HG03457 (cell line): ENCODE measurements at regions not wholly inside any gene's neighbourhood (a gene's known extent, or its start where the extent isn't known, plus 50 kb on each side); places are given as distances from the start of the nearest gene placed in this dataset.
"Not testable (repeated sequence)": the region's sequence is repeated elsewhere in the genome, so short reads cannot be mapped to it uniquely, and the experiment has no call there.

Source experiments
- ATAC-seq: cut with Tn5 transposase; IDR thresholded peaks from one replicate; pipeline ENCODE4 v1.9.1; 2021; ENCODE audit warnings: moderate number of reproducible peaks; ENCODE audit not compliant: unreplicated experiment

GRCh38 chrX:121635141-121635540 lies 587.7 kb downstream of the GLUD2 start:
- no peak for ATAC-seq

- ATAC-seq: no peak
Measured at GRCh38 chrX:121639781-121640180, 592.4 kb downstream of the GLUD2 start.

DNA sequence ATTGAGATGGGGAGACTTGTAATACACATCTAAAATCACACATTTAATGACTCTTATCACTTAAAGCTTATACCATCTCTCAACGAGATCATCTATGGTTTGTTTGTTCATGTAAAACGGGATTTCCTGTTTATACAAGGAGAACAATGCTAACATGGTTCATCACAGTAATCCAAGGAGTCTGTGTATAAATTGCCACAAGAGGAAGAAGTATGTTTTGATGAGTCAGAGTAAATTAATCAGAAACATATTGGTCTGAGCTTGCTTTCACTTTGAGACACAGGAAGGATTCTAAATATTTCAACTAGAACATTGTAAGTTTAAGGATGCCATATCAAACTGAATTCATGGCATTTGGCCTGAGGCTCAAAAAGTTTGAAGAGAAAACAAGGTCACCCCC lies 594.1 kb downstream of the GLUD2 start:
- ATAC-seq: no peak

GRCh38 chrX:121642415-121642814 lies 595.0 kb downstream of the GLUD2 start:
- no peak for ATAC-seq

DNA sequence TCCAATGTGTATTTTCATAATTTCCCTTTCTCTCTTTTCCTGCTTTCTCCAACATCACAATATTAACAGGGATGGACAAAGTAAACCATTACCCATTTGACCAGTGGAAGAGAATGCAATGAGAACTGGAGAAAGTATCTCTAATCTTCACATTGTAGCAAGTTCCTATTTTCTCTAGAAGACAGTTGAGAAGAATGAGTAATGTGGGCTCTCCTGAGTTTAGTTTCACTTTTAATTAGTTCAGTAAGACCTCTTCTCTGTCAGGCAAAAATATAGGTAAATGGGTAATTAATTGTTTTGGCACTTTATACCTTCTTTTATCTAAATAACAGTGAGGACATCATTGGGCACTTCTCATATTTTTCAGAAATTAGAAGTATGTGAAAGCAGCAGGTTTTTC lies 602.0 kb downstream of the GLUD2 start:
- no peak for ATAC-seq

GRCh38 chrX:121655276-121655675 lies 607.9 kb downstream of the GLUD2 start:
- ATAC-seq: no peak

DNA sequence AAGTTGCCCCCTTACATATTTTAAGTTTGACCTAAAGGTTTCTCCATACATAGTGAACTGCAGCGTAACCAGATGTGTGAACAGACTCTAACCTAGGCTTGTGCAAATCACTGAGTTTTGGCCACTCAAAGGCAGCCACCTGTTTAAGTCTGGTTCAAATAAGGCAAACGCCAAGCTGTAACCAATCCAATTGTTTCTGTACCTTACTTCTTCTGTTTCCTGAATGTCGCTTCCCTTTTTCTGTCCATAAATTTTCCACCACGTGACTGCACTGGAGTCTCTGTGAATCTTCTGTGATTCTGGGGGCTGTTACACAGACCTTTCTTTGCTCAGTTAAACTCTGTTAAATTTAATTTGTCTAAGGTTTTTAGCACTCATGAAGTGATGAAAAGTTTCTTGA lies 618.8 kb downstream of the GLUD2 start:
- no peak for ATAC-seq

GRCh38 chrX:121671649-121672048 lies 624.2 kb downstream of the GLUD2 start:
- no peak for ATAC-seq

DNA sequence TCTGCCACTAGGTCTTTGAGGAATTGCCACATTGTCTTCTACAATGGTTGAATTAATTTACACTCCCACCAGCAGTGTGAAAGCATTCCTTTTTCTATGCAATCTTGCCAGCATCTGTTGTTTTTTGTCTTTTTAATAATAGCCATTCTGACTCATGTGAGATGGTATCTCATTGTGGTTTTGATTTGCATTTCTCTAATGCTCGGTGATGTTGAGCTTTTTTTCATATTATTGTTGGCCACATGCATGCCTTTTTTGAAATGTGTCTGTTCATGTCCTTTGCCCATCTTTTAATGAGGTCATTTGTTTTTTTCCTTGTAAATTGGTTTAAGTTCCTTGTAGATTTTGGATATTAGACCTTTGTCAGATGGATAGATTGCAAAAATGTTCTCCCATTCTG lies 661.8 kb downstream of the GLUD2 start:
- not testable (repeated sequence) for ATAC-seq

GRCh38 chrX:121733514-121733913 lies 686.1 kb downstream of the GLUD2 start:
- no peak for ATAC-seq

DNA sequence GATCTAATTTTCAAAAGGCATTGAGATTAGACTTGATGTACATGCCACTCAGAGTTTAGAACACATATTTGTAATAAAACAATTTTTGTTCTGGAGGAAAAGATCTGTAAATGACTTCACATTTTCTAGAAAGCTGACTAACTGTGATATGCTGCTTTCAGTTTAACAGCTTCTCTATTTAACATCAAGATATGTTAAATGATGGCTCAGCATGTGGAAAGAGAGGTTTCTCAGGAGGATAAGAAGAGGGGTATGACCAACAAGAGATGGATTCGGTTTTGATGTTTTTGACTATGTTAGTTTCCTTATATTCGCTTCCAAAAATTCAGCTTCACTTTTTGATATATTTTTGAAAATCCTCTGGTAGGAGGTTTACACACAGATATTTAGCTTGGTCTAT lies 698.7 kb downstream of the GLUD2 start:
- ATAC-seq: no peak

DNA sequence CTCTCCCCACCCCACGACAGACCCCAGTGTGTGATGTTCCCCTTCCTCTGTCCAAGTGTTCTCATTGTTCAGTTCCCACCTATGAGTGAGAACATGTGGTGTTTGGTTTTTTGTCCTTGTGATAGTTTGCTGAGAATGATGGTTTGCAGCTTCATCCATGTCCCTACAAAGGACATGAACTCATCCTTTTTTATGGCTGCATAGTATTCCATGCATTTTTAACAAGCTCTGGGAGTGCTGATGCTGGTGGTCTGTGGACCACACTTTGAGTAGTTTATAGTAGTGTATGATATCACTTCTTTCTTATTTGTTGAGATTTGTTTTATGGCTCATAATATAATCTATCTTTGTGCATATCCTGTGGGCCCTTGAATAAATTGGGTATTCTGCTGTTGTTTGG lies 706.2 kb downstream of the GLUD2 start:
- ATAC-seq: not testable (repeated sequence)

- no peak for ATAC-seq
Measured at GRCh38 chrX:121754301-121754700, 706.9 kb downstream of the GLUD2 start.

DNA sequence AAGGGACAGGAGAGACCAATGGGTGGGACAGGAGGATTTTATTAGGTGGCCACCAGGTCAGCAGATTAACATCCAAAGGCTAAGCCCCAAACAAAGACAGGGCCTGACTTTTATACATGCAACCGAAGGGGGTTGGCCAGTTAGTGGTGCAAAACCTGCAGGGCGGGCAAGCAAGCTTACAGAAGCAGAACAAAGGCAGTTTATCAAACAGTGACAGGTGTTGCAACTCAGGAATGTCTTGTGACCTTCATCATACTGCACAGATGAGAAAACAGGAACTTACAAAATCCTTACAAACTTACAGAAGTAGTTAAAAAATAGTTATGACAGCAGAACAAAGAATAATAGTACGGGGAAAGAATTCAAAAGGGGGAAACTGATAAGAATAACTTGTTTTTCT lies 708.1 kb downstream of the GLUD2 start:
- no peak for ATAC-seq

- ATAC-seq: no peak
Measured at GRCh38 chrX:121761845-121762244, 714.4 kb downstream of the GLUD2 start.

DNA sequence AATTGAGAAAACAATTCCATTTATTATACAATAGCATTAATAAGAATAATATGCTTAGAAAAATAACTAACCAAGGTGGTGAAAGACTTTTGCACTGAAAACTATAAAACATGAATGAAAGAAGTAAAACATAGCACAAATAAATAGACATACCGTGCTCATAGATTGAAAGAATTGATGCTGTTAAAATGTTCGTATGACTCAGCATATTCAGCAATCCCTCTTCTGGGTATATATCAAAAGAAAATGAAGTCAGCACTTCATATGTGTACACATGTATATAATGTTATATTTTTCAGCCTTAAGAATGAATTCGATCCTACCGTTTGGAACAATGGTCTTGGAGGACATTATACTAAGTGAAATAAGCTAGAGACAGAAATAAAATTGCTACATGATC lies 716.3 kb downstream of the GLUD2 start:
- ATAC-seq: no peak

- not testable (repeated sequence) for ATAC-seq
Measured at GRCh38 chrX:121768210-121768609, 720.8 kb downstream of the GLUD2 start.

GRCh38 chrX:121781991-121782390 lies 734.6 kb downstream of the GLUD2 start:
- ATAC-seq: no peak

GRCh38 chrX:121782544-121782943 lies 735.1 kb downstream of the GLUD2 start:
- no peak for ATAC-seq

GRCh38 chrX:121782976-121783375 lies 735.6 kb downstream of the GLUD2 start:
- ATAC-seq: no peak

- no peak for ATAC-seq
Measured at GRCh38 chrX:121802881-121803412, 755.5 kb downstream of the GLUD2 start.

- ATAC-seq: no peak
Measured at GRCh38 chrX:121823406-121823805, 776.0 kb downstream of the GLUD2 start.

DNA sequence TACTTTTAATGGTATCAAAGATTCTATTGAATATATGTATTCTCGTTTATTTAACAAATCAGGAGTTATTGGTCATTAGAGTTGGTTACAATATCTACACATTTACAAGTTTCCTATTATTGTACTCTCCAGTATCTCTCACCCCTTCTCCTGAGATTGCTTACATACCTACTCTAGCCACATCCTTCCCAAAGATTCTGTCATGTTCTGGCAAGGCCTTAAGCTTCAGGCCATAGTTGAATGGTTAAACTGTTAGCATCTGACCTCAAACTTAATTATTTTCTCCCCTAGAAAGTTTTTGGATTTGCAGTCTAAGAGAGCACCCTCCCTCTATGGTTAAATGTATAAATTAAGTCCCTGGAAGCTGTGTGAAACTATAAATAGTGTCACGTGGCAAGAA lies 784.2 kb downstream of the GLUD2 start:
- ATAC-seq: no peak

DNA sequence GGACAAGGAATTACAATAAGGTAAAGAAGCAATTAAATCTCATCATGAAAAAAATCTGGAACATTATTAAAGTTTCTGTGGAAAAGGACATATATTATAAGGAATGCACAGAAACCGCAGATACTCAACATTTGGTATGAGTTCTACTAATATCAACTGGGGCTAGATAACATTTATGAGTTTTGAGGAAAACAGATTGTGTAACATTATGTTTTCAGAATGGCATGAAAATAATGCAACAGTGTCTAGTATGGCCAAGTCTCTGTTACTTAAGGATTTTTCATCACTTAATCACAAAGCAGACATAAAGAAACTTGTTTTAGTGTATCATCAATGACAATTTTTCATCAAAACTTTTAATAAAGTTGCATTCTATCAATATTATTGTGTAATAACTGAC lies 785.0 kb downstream of the GLUD2 start:
- ATAC-seq: no peak
